Aorta (tissue), 5 donors: ENCODE measurements at regions not wholly inside any gene's neighbourhood (a gene's known extent, or its start where the extent isn't known, plus 50 kb on each side); places are given as distances from the start of the nearest gene placed in this dataset.
"Not testable (repeated sequence)": the region's sequence is repeated elsewhere in the genome, so short reads cannot be mapped to it uniquely, and the experiment has no call there.

ENCODE experiments used
- ATAC-seq: fragments of 200-7000 bp; cut with Tn5 transposase; one replicate; pipeline ENCODE4 v1.9.1; 2022; ENCODE audit warnings: moderate library complexity; ENCODE audit not compliant: low FRiP score
- DNase-seq, 2 donors: peaks; one replicate each; pipeline ENCODE4 v3.0.0-alpha.2; 2020
- H3K27ac ChIP-seq, 2 donors: one replicate each; pipeline ENCODE4 v1.5.1; 2013; ENCODE audit warnings: low read length in 2 of 2, mild to moderate bottlenecking in 2 of 2, moderate library complexity in 2 of 2, control low read depth in 1 of 2, inconsistent platforms in 1 of 2, low read depth in 1 of 2
- H3K27me3 ChIP-seq, 2 donors: one replicate each; pipeline ENCODE4 v1.6.1; 2013; ENCODE audit warnings: control low read depth in 1 of 2, low read length in 1 of 2, mild to moderate bottlenecking in 1 of 2, moderate library complexity in 1 of 2; ENCODE audit not compliant: insufficient read depth in 2 of 2, control insufficient read depth in 1 of 2
- H3K36me3 ChIP-seq, 2 donors: one replicate each; pipeline ENCODE4 v1.6.1; 2013; ENCODE audit warnings: control low read depth in 1 of 2, low read length in 1 of 2, mild to moderate bottlenecking in 1 of 2; ENCODE audit not compliant: insufficient read depth in 2 of 2, control insufficient read depth in 1 of 2
- H3K4me1 ChIP-seq, 2 donors: one replicate each; pipeline ENCODE4 v1.6.1; 2013; ENCODE audit warnings: low read length in 2 of 2, control low read depth in 1 of 2, mild to moderate bottlenecking in 1 of 2, moderate library complexity in 1 of 2; ENCODE audit not compliant: insufficient read depth in 2 of 2, control insufficient read depth in 1 of 2
- H3K4me3 ChIP-seq, 2 donors: one replicate each; pipeline ENCODE4 v1.5.1; 2013; ENCODE audit warnings: low read length in 2 of 2, control low read depth in 1 of 2, mild to moderate bottlenecking in 1 of 2
- H3K9me3 ChIP-seq: one replicate; pipeline ENCODE4 v1.6.1; 2013; ENCODE audit warnings: mild to moderate bottlenecking, low read length; ENCODE audit not compliant: control insufficient read depth
- WGBS, 2 donors: extraction: QIAGEN DNeasy Blood & Tissue Kit; methylation state at CpG; one replicate each; pipeline ENCODE4 v1.1.7; 2013; 5-methylcytosine and 5-hydroxymethylcytosine counted together
- intact Hi-C, 2 donors: fragments of 100-400 bp; cut with DNase I; formaldehyde crosslinking; loops; one replicate each; pipeline versions ENCODE4 v1.14.2 to v1.15.0; 2022
- donor health status: healthy with polysubstance abuse.
- donor health status: Bipolar disorder and iron deficiency.
- donor health status: DM: no; HTN: no; CAD: no.
- donor health status: DM: no; HTN: no; CAD: no.
- donor health status: DM: yes; HTN: yes; CAD: no.

- intact Hi-C loops = not testable (repeated sequence)
- 91 to 93% methylated on average over 2 of the region's 2 CpGs for WGBS, 2 donors
Measured at GRCh38 chr11:57908399-57908798, 115.3 kb upstream of the OR9Q1 start.

DNA sequence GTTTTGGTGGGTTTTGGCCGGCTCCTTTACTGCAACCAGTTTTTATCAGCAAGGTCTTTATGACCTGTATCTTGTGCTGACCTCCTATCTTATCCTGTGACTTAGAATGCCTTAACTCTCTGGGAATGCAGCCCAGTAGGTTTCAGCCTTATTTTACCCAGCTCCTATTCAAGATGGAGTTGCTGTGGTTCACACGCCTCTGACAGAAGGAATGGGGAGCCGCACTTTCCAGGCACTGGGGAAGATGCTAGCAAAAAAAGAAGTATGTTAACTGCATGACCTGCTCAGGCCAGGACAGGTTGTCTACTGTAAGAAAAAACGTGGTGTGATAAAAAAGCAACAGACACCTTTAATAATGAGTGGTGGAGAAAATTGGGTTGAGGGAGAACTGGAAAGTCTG, 112.2 kb upstream of the OR9Q1 start:
- WGBS, 2 donors = 76 to 77% methylated on average over 4 of the region's 4 CpGs
- intact Hi-C loops, H3K36me3 ChIP-seq, H3K4me1 ChIP-seq, DNase-seq, ATAC-seq, H3K4me3 ChIP-seq, H3K27me3 ChIP-seq, H3K27ac ChIP-seq, H3K9me3 ChIP-seq: not testable (repeated sequence)

More at GRCh38 chr11:57908399-57908798, 115.3 kb upstream of the OR9Q1 start:
- ATAC-seq, H3K27ac ChIP-seq, DNase-seq, H3K27me3 ChIP-seq, H3K4me3 ChIP-seq, H3K4me1 ChIP-seq, H3K9me3 ChIP-seq, H3K36me3 ChIP-seq: not testable (repeated sequence)

DNA sequence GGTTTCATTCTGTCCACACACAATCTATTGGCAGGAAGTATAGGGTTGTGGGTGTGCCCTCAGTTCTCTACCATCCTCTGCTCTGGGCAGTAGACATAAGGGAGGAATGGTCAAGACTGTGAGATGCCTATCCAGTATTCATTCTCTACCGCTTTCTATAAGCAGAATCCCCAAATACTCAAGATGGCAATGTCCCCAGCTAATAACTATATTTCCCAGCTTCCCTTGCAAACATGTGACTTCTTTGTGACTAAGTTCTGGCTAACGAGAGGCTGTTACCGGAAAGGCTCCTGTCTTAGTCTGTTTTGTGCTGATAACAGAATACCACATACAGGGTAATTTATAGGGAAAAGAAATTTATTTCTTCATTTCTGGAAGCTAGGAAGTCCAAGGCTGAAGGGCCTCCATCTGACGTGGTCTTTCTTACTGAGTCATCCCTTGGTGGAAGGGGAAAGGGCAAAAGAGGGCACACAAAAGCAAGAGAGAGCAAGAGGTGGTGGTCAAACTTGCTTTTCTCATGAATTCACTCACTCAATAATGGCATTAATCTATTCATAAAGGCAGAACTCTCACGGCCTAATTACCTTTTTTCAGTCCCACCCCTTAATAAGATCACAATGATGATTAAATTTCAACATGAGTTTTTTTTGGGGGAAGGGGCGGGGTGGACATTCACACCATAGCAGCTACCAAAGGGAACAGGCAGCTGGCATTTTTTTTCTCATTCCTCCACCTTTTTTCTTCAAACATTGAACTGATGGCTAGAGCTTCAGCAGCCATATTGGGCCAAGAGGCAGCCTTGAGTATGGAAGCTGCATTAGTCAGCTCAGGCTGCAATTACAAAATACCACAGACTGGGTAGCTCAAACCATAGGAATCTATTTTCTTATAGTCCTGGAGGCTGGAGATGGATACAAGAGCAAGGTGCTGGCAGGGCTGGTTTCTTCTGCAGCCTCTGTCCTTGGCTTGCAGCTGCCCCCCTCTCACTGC, 109.7 kb upstream of the OR9Q1 start:
- Histone ChIP-seq H3K9me3 (peaks cover 6% of the 10 kb centered on the region), H3K4me1 (no peaks in the 10 kb centered on the region), H3K27ac (no peak overlapping the region), H3K27me3 (no peaks in the 10 kb centered on the region), H3K4me3 (no peak overlapping the region), H3K36me3 (no peaks in the 10 kb centered on the region)
- ATAC-seq (no peak), DNase-seq (no peak)
- intact Hi-C loops = no loop called here
- 73 to 75% methylated on average over 6 of the region's 6 CpGs for WGBS, 2 donors

GRCh38 chr11:57917632-57918031, 106.0 kb upstream of the OR9Q1 start:
- intact Hi-C loops = no loop called here
- Histone ChIP-seq H3K9me3 (peaks cover 6% of the 10 kb centered on the region), H3K4me3 (no peak overlapping the region), H3K36me3 (no peaks in the 10 kb centered on the region), H3K27ac (no peak overlapping the region), H3K4me1 (no peaks in the 10 kb centered on the region), H3K27me3 (no peaks in the 10 kb centered on the region)
- WGBS, 2 donors = 86 to 89% methylated on average over 5 of the region's 5 CpGs
- DNase-seq = no peak
- no peak for ATAC-seq

DNA sequence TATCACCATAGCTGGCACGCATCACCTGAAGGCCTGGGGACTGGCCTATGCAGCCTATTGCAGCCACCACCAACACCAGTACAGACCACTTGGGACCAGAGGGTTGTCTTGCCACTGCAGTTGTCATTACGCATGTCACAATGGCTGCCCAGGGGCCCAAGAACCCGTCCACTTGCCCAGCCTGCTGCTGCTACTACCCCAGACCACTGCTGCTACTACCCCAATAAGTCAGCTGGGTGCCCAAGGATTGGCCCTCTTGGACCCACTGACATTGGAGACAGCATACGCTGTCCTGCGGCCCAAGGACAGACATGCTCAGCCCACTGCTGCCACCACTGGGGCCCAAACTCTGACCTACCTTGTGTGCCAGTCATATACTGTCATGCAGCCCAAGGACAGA, 102.7 kb upstream of the OR9Q1 start:
- Histone ChIP-seq H3K27me3 (no peaks in the 10 kb centered on the region), H3K4me1 (no peaks in the 10 kb centered on the region), H3K27ac (no peak overlapping the region), H3K36me3 (no peaks in the 10 kb centered on the region), H3K9me3 (peaks cover 5% of the 10 kb centered on the region), H3K4me3 (no peak overlapping the region)
- no peak for DNase-seq
- ATAC-seq = no peak
- WGBS, 2 donors = 88% methylated on average over 5 of the region's 5 CpGs
- intact Hi-C loops = no loop called here

GRCh38 chr11:57932105-57932504, 91.6 kb upstream of the OR9Q1 start:
- H3K4me1 ChIP-seq = no peaks in the 10 kb centered on the region
- no peaks in the 10 kb centered on the region for H3K36me3 ChIP-seq
- no peak for ATAC-seq
- WGBS, 2 donors = 30 to 37% methylated on average over 2 of the region's 2 CpGs
- no peak for DNase-seq
- intact Hi-C loops = no loop called here
- no peaks in the 10 kb centered on the region for H3K27me3 ChIP-seq
- H3K9me3 ChIP-seq = no peaks in the 10 kb centered on the region
- H3K27ac ChIP-seq = no peak overlapping the region
- no peak overlapping the region for H3K4me3 ChIP-seq

- 93 to 95% methylated on average over 4 of the region's 4 CpGs for WGBS, 2 donors
- intact Hi-C loops = no loop called here
- Histone ChIP-seq H3K36me3 (no peaks in the 10 kb centered on the region), H3K27ac (no peak overlapping the region), H3K9me3 (no peaks in the 10 kb centered on the region), H3K27me3 (no peaks in the 10 kb centered on the region), H3K4me1 (no peaks in the 10 kb centered on the region), H3K4me3 (no peak overlapping the region)
- DNase-seq (no peak), ATAC-seq (no peak)
Measured at GRCh38 chr11:57935402-57936049, 88.2 kb upstream of the OR9Q1 start.

DNA sequence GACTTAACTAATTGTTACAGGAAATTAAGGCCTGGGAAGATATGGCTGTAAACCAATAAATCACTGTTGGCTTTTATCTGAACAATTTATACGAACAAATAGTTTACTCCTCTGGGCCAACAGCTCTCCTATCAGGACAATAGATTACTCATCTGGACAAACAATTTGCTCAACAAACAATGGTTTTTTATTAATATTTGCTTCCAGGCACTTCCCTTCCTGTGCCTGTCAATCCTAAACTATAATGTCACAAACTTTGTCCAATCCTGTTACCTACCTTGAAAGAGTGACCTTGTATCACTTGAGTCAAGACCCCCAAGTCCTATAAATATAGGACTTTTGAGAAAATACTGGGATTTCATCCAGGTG, 87.6 kb upstream of the OR9Q1 start:
- no peak overlapping the region for H3K27ac ChIP-seq
- H3K36me3 ChIP-seq = no peaks in the 10 kb centered on the region
- H3K4me3 ChIP-seq = no peak overlapping the region
- no peaks in the 10 kb centered on the region for H3K27me3 ChIP-seq
- no peaks in the 10 kb centered on the region for H3K9me3 ChIP-seq
- DNase-seq (no peak), ATAC-seq (no peak)
- WGBS, 2 donors = 89% methylated on average over 1 of the region's 1 CpG
- no peaks in the 10 kb centered on the region for H3K4me1 ChIP-seq
- intact Hi-C loops = no loop called here

- Histone ChIP-seq H3K4me3 (no peak overlapping the region), H3K9me3 (no peaks in the 10 kb centered on the region), H3K27me3 (no peaks in the 10 kb centered on the region), H3K36me3 (no peaks in the 10 kb centered on the region), H3K4me1 (no peaks in the 10 kb centered on the region), H3K27ac (no peak overlapping the region)
- 59 to 65% methylated on average over 3 of the region's 3 CpGs for WGBS, 2 donors
- ATAC-seq (no peak), DNase-seq (no peak)
- intact Hi-C loops = no loop called here
Measured at GRCh38 chr11:57937431-57937830, 86.2 kb upstream of the OR9Q1 start.
